HCT116 (cell line): ENCODE measurements at regions not wholly inside any gene's neighbourhood (a gene's known extent, or its start where the extent isn't known, plus 50 kb on each side); places are given as distances from the start of the nearest gene placed in this dataset.

Experiments
- RAD21 ChIP-seq: IDR thresholded peaks from 2 replicates; pipeline ENCODE4 v1.6.1; 2012; ENCODE audit warnings: low read depth, mild to moderate bottlenecking
- TF ChIP-seq, protein P1 (sequence below), 3 experiments: fragments of 200-600 bp in 1 of 3; sonication (generic) in 1 of 3; IDR thresholded peaks in 2 of 3; conservative IDR thresholded peaks in 1 of 3; 2 replicates each; pipeline ENCODE4 v1.5.1; 2012 to 2017; ENCODE audit warnings: low read depth in 2 of 3, low read length in 2 of 3, antibody characterized with exemption in 1 of 3, borderline replicate concordance in 1 of 3, control low read depth in 1 of 3, mild to moderate bottlenecking in 1 of 3, mixed read lengths in 1 of 3, mixed run types in 1 of 3, moderate library complexity in 1 of 3; ENCODE audit not compliant: insufficient read depth in 1 of 3

DNA sequence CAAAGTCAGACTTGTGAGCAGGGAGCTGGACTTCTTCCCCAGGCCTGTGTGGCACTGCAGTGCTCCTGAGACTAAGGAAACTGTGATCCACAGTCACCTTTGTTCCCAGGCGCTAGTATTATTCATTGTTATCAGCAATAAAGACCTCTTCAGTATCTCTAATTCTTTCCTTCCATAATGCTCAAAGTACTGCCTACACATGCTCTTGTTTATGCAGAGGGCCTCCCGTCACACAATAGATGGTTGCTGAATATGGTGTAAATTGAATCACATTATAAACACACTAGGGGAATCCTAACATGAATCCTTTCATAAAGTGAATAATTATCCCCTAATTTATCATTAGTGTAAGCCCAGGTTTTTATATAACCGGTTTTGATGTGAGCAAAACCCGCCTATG, 493.3 kb downstream of the BUD13 start:
- TF ChIP-seq, protein P1, sequence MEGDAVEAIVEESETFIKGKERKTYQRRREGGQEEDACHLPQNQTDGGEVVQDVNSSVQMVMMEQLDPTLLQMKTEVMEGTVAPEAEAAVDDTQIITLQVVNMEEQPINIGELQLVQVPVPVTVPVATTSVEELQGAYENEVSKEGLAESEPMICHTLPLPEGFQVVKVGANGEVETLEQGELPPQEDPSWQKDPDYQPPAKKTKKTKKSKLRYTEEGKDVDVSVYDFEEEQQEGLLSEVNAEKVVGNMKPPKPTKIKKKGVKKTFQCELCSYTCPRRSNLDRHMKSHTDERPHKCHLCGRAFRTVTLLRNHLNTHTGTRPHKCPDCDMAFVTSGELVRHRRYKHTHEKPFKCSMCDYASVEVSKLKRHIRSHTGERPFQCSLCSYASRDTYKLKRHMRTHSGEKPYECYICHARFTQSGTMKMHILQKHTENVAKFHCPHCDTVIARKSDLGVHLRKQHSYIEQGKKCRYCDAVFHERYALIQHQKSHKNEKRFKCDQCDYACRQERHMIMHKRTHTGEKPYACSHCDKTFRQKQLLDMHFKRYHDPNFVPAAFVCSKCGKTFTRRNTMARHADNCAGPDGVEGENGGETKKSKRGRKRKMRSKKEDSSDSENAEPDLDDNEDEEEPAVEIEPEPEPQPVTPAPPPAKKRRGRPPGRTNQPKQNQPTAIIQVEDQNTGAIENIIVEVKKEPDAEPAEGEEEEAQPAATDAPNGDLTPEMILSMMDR (IDR thresholded peaks at IDR 0.05 in 2 of 3, conservative IDR thresholded peaks at IDR 0.05 in 1 of 3; ENCODE audit: borderline replicate concordance in 1 of 3, insufficient read depth in 1 of 3, low read depth in 2 of 3, low read length in 2 of 3) = no peak
- TF ChIP-seq RAD21 = no peak
